ENCODE measurements at regions not wholly inside any gene's neighbourhood (a gene's known extent, or its start where the extent isn't known, plus 50 kb on each side); places are given as distances from the start of the nearest gene placed in this dataset.

DNA sequence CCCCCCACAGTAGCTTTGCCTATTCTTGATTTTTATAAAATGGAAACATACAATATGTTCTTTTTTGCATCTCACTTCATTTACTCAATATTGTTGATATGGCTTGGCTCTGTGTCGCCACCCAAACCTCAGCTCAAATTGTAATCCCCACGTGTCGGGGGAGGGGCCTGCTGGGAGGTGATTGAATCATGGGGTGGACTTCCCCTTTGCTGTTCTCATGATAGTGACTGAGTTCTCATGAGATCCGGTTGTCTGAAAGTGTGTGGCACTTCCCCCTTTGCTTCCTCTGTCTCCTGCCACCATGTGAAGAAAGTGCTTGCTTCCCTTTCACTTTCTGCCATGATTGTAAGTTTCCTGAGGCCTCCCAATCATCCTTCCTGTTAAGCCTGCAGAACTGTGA lies 431.3 kb downstream of the MN1 start:
- no peak overlapping the region for H3K4me3 ChIP-seq
- in situ Hi-C loops (cut with MboI; ENCODE audit: low sequenced_read_pairs), result no loop called here
- DNase-seq (ENCODE audit: low spot score in 2 of 2), result no peak
- H3K4me1 ChIP-seq, result 0 out of 2 replicates have a peak, but pooled peaks cover 4% of the 10 kb centered on the region
- no peaks in the 10 kb centered on the region for H3K36me3 ChIP-seq (replicated peaks)
- H3K27me3 ChIP-seq (ENCODE audit: low read depth), result peaks cover 21% of the 10 kb centered on the region
- peaks cover 2% of the 10 kb centered on the region; the same call in 1 of the 2 replicates for H3K9me3 ChIP-seq

DNA sequence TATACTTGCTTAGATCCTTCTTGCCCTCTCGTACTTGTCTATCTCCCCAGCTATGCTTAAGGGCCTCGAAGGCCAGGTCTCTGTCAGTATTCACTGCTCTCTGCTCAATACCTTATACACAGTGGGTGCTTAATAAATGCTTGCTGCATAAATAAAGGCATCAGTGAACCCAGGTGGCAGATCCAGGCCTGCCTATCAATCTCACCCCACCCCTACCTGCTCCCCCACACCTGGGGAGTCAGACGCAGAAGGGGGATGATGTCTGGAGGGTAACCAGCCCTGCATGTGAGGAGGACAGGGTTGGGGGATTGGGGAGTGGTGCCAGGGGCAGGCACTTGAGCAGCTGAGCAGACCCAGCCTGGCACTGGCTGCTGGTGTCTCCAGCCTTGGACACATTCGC lies 430.6 kb downstream of the MN1 start:
- Histone ChIP-seq H3K36me3 (replicated peaks) (no peaks in the 10 kb centered on the region), H3K4me1 (0 out of 2 replicates have a peak, but pooled peaks cover 4% of the 10 kb centered on the region), H3K4me3 (no peak overlapping the region), H3K9me3 (peaks cover 4% of the 10 kb centered on the region; the same call in 1 of the 2 replicates), H3K27me3 (ENCODE audit: low read depth) (peaks cover 18% of the 10 kb centered on the region)
- in situ Hi-C loops (cut with MboI; ENCODE audit: low sequenced_read_pairs), result no loop called here
- DNase-seq (ENCODE audit: low spot score in 2 of 2), result no peak

DNA sequence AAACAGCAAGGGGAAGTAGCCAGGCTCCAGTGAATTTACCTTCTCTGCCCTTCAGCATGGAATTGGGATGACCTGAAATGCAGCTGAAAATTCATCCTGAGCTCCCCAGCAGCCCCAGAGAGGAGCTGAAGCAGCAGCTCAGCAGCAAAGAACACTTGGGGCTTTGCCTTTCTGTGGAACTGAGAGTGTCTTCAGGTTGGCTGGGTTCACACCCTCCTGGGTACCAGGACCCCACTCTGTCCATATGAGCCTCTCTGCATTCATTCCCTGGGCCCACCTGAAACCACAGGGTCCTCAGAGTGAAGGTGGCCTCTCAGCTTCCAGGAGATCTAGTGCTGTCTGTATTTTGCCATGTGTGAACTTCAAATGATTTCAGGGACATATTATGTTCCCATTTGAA lies 429.2 kb downstream of the MN1 start:
- H3K27me3 ChIP-seq (ENCODE audit: low read depth), result peaks cover 8% of the 10 kb centered on the region
- H3K4me1 ChIP-seq, result 0 out of 2 replicates have a peak, but pooled peaks cover 4% of the 10 kb centered on the region
- no peak for DNase-seq (ENCODE audit: low spot score in 2 of 2)
- in situ Hi-C loops (cut with MboI; ENCODE audit: low sequenced_read_pairs), result no loop called here
- no peak overlapping the region for H3K4me3 ChIP-seq
- H3K9me3 ChIP-seq, result peaks cover 4% of the 10 kb centered on the region; the same call in 1 of the 2 replicates
- H3K36me3 ChIP-seq (replicated peaks), result no peaks in the 10 kb centered on the region

DNA sequence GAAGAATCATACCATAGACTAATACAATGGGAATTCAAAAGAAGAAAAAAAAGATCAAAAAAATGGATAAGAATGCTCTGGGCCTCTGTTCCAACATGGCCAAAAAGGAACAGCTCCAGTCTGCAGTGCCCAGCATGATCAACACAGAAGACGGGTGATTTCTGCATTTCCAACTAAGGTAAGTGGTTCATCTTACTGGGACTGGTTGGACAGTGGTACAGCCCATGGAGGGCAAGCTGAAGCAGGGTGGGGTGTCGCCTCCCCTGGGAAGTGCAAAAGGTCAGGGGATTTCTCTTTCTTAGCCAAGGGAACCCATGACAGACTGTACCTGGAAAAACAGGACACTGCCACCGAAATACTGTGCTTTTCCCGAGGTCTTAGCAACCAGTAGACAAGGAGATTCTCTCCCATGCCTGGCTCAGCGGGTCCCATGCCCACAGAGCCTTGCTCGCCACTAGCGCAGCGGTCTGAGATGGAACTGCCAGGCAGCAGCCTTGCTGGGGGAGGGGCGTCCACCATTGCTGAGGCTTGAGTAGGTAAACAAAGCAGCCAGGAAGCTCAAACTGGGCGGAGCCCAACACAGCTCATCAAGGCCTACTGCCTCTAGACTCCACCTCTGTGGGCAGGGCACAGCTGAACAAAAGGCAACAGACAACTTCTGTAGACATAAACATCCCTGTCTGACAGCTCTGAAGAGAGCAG lies 428.4 kb downstream of the MN1 start:
- 0 out of 2 replicates have a peak, but pooled peaks cover 4% of the 10 kb centered on the region for H3K4me1 ChIP-seq
- H3K9me3 ChIP-seq, result peaks cover 4% of the 10 kb centered on the region; the same call in 1 of the 2 replicates
- in situ Hi-C loops (cut with MboI; ENCODE audit: low sequenced_read_pairs), result no loop called here
- H3K27me3 ChIP-seq (ENCODE audit: low read depth), result peaks cover under 1% of the 10 kb centered on the region; the same call in 1 of the 2 replicates
- H3K36me3 ChIP-seq (replicated peaks), result no peaks in the 10 kb centered on the region
- DNase-seq (ENCODE audit: low spot score in 2 of 2), result peak; percentile 22 to 83
- no peak overlapping the region for H3K4me3 ChIP-seq

DNA sequence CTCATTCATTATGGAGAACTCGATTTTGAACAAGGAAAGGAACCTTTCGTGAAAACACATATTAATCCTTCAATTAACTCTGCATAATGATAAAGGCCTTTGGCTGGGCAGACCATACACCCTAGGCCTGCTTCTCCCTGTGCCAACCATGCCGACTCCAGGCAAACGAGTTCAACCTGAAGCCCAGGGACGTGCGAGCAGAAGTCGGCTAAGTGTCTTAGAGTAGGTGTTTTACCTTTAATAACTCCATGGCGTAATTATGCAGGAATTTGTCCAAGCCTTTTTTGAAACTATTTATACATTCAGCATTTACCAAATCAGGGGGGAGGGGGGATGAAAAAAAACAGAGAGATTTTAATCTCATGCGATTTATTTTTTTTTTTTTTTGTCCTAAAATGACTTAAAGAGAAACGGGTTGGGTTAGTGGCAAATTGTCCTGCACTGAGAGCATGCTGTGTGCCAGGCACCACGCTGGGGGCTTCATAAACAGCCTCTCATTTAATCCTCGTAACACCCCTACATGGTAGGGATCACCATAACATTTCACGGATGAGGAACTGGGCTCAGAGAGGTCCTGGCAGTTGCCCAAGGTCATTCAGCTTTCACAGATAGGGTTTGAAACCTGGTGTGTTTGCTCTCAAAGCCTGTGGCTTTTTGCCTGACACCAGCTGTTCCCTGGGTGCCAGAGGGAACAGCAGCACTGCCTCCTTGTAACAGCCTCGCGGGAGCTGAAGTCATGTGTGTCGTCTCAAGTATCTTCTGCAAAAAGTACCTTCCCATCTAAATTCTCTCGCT lies 423.9 kb downstream of the MN1 start:
- Histone ChIP-seq H3K27me3 (ENCODE audit: low read depth) (no peaks in the 10 kb centered on the region; the same call in 1 of the 2 replicates), H3K4me1 (peaks cover 10% of the 10 kb centered on the region), H3K36me3 (replicated peaks) (no peaks in the 10 kb centered on the region), H3K4me3 (no peak overlapping the region), H3K9me3 (peaks cover 4% of the 10 kb centered on the region; the same call in 1 of the 2 replicates)
- in situ Hi-C loops (cut with MboI; ENCODE audit: low sequenced_read_pairs), result no loop called here
- no peak for DNase-seq (ENCODE audit: low spot score in 2 of 2)

DNA sequence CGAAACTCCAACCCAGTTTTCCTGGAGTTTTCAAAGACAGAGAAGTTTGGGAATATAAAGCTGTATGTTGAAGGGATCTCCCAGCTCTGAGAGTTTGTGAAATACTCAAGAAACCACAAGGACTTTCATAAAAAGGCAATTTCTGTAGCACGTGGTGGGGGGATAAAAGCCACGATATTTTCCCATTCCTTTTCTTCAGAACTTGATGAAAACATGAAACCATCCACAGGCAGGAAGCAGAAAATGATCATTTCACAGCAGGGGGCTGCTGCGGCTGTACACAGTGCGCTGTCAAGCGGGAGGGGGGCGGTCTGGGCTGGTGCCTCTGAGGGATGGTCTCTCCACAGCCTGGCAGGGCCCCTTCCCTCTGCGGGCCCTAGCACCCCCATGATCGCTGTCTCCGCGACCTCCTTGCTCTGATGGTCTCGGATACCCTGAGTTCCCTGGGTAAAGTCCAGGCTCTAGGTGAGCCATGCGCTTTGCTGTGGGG lies 423.2 kb downstream of the MN1 start:
- H3K36me3 ChIP-seq (replicated peaks), result no peaks in the 10 kb centered on the region
- H3K4me3 ChIP-seq, result no peak overlapping the region
- H3K4me1 ChIP-seq, result peaks cover 8% of the 10 kb centered on the region
- peaks cover 4% of the 10 kb centered on the region; the same call in 1 of the 2 replicates for H3K9me3 ChIP-seq
- H3K27me3 ChIP-seq (ENCODE audit: low read depth), result no peaks in the 10 kb centered on the region; the same call in 1 of the 2 replicates
- in situ Hi-C loops (cut with MboI; ENCODE audit: low sequenced_read_pairs), result no loop called here
- DNase-seq (ENCODE audit: low spot score in 2 of 2), result no peak

DNA sequence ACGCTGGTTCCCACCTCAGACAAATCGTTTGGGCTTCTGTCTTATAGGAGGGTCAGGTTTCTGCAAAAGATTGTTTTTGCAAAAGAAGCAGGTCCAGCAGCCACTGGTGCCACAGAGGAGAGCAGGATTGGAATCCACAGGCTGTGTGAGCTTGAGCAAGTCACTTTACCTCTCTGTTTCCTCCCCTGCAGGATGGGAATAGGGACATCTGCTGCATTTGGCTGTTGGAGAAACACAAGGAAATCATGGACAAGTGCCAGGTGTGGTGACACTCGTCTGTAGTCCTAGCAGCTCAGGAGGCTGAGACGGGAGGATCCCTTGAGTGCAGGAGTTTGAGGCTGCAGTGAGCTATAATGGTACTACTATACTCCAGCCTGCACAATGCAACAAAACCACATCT lies 422.6 kb downstream of the MN1 start:
- H3K27me3 ChIP-seq (ENCODE audit: low read depth), result no peaks in the 10 kb centered on the region; the same call in 1 of the 2 replicates
- in situ Hi-C loops (cut with MboI; ENCODE audit: low sequenced_read_pairs), result no loop called here
- H3K4me3 ChIP-seq, result no peak overlapping the region
- DNase-seq (ENCODE audit: low spot score in 2 of 2), result no peak
- no peaks in the 10 kb centered on the region for H3K36me3 ChIP-seq (replicated peaks)
- peaks cover 4% of the 10 kb centered on the region; the same call in 1 of the 2 replicates for H3K9me3 ChIP-seq
- peaks cover 6% of the 10 kb centered on the region for H3K4me1 ChIP-seq

DNA sequence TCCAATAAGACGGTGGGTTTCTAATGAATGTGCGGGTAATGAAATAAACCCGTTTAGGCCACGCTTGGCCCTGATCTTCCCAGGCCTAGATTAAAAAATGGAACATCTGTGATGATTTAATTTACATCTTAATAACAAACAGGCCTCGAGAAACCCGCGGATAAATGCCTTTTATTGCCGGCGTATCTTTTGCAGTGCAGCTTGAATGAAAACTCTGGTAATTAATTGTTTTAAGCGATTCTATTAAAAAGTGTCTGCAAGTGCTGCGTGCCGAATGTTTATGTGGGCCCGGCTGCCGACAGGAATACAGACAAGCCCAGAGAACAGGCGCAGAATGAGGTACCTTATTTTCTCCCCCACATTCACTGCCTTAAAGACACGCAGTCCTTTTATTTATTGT lies 420.7 kb downstream of the MN1 start:
- no peak overlapping the region for H3K4me3 ChIP-seq
- peaks cover 6% of the 10 kb centered on the region for H3K4me1 ChIP-seq
- no peaks in the 10 kb centered on the region for H3K36me3 ChIP-seq (replicated peaks)
- no peaks in the 10 kb centered on the region for H3K27me3 ChIP-seq (ENCODE audit: low read depth)
- no peaks in the 10 kb centered on the region for H3K9me3 ChIP-seq
- peak in 1 of 2 experiments; percentile 24 for DNase-seq (ENCODE audit: low spot score in 2 of 2)
- in situ Hi-C loops (cut with MboI; ENCODE audit: low sequenced_read_pairs), result no loop called here

DNA sequence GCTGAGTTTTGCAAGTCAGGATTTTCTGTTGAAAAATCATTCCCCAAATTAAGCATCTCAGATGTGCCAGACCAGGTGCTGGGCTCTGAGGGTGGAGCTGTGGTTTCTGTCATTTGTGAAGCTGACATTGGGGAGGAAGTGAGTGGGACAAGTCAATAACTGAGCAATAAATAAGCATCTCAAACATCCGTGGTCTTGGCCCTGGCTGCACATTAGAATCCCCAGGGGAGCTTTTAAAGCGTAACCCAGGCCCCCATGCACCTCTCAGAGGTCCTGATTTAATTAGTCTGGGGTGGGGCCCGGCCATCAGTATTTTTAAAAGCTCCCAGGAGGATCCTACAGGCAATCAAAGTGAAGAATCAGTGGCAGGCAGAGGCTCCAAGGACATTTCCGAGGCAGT lies 420.0 kb downstream of the MN1 start:
- peak; percentile 21 to 43 for DNase-seq (ENCODE audit: low spot score in 2 of 2)
- no peaks in the 10 kb centered on the region for H3K36me3 ChIP-seq (replicated peaks)
- in situ Hi-C loops (cut with MboI; ENCODE audit: low sequenced_read_pairs), result no loop called here
- H3K27me3 ChIP-seq (ENCODE audit: low read depth), result 0 out of 2 replicates have a peak, but pooled peaks cover 2% of the 10 kb centered on the region
- H3K9me3 ChIP-seq, result no peaks in the 10 kb centered on the region
- peaks cover 6% of the 10 kb centered on the region for H3K4me1 ChIP-seq
- no peak overlapping the region for H3K4me3 ChIP-seq

DNA sequence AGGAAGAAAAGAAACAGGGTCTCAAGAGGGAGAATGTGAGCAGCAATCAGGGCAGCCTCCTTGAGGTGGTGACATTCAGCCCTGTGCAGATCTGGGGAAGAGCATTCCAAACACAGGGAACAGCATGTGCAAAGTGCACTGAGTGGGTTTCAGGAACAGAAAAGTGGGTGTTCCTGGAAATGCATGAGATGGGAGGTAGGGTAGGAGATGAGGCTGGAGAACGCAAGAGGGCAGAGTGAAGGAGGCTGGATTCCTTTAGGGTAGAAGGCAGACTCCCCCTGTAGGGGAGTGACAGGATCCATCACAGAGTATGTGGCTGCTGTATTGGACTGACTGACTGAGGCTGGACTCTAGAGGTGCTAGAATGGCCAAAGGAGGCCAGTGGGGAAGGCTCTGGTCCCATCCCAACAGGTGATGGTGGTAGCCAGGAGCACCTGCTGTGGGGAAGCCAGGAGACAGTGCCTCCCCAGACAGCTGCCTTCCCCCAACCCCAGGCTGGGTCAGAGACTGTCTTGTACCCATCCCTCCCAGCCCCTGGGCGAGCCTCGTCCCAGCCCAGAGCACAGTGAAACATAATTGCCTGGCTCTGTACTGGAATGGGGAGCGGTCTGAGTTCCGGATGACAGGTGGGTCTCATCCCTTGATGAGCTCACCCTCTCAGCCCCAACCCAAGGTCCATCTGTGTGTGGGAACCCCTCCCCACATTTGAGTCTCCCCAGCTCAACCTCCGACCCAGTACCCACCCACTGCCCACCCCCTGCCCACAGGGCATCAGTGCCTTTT lies 419.4 kb downstream of the MN1 start:
- H3K4me1 ChIP-seq, result peaks cover 6% of the 10 kb centered on the region
- H3K4me3 ChIP-seq, result no peak overlapping the region
- H3K9me3 ChIP-seq, result no peaks in the 10 kb centered on the region
- H3K27me3 ChIP-seq (ENCODE audit: low read depth), result 0 out of 2 replicates have a peak, but pooled peaks cover 2% of the 10 kb centered on the region
- in situ Hi-C loops (cut with MboI; ENCODE audit: low sequenced_read_pairs), result no loop called here
- no peaks in the 10 kb centered on the region for H3K36me3 ChIP-seq (replicated peaks)
- no peak for DNase-seq (ENCODE audit: low spot score in 2 of 2)

DNA sequence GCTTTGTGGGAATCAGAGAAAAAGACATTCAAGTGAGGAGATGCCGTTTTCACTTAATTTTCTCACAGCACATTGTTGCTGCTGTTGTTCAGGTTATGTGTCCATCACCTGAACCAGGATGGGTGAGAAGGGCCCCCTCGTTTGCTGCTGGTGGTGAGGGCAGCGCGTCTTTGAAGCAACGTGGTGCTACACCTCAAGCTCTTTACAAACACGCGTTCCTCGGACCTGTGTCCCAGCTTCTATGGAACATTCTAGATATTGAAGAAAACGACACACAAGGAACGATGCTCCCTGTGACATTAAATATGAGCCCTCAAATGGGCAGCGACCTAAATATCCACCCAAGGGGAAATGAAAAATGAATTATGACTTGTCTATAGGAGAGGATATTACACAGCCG lies 418.6 kb downstream of the MN1 start:
- Histone ChIP-seq H3K4me3 (no peak overlapping the region), H3K4me1 (peaks cover 6% of the 10 kb centered on the region), H3K27me3 (ENCODE audit: low read depth) (0 out of 2 replicates have a peak, but pooled peaks cover 2% of the 10 kb centered on the region), H3K36me3 (replicated peaks) (no peaks in the 10 kb centered on the region), H3K9me3 (no peaks in the 10 kb centered on the region)
- DNase-seq (ENCODE audit: low spot score in 2 of 2), result no peak
- in situ Hi-C loops (cut with MboI; ENCODE audit: low sequenced_read_pairs), result no loop called here

DNA sequence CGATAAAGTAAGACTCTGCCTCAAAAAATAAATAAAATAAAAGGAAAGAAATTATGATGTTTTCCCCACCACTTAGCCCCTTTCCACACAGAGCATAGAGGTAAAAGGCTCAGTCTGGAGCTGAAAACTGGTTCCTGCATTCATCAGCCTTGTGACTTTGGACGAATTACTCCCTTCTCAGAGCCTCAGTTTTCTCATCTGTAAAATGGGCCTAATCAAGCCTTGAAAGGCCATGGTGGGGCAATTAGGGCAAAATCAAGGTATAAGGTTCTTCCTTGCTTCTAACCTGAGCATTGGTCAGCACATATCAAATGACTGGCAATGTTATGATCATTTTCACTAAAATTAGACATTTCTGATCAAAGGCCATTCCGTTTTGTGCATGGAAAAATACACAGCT lies 417.7 kb downstream of the MN1 start:
- no peak overlapping the region for H3K4me3 ChIP-seq
- 0 out of 2 replicates have a peak, but pooled peaks cover 2% of the 10 kb centered on the region for H3K27me3 ChIP-seq (ENCODE audit: low read depth)
- no peak for DNase-seq (ENCODE audit: low spot score in 2 of 2)
- no peaks in the 10 kb centered on the region for H3K9me3 ChIP-seq
- H3K4me1 ChIP-seq, result peaks cover 6% of the 10 kb centered on the region
- H3K36me3 ChIP-seq (replicated peaks), result no peaks in the 10 kb centered on the region
- in situ Hi-C loops (cut with MboI; ENCODE audit: low sequenced_read_pairs), result no loop called here

DNA sequence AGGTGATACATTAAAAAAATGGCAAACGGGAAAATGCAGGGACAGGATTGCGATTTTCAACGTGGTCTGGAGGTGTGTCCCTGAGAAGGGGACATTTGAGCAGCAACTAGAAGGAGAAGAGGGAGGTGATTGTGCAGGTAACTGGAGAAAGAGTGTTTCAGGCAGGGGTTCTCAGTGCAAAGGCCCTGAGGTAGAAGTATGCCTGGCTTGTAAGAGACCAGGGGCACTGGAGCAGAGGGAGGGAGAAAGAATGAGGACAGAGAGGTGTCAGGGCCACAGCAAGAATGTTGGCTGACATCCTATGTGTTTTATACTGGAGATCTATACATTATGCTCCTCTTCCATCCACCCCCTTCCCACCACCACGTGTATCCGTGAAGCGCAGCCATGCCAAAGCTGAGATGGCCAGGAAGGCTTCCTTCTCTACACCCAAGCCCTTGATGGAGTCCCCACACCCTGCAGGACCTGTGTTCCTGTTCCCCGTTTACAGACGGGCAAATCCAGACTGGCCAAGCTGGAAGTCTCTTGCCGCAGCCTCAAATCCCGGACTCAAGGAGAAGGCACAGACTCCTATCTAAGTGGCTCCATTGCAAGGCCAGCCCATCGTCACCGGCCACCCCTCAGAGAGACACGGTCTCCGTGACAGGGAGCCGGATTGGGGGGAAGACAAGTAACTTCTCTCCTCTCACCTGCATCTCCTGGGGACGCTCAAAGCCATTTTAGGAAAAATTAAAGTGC lies 416.1 kb downstream of the MN1 start:
- Histone ChIP-seq H3K4me1 (peaks cover 6% of the 10 kb centered on the region), H3K36me3 (replicated peaks) (no peaks in the 10 kb centered on the region), H3K4me3 (no peak overlapping the region), H3K9me3 (no peaks in the 10 kb centered on the region), H3K27me3 (ENCODE audit: low read depth) (peaks cover 14% of the 10 kb centered on the region)
- in situ Hi-C loops (cut with MboI; ENCODE audit: low sequenced_read_pairs), result no loop called here
- no peak for DNase-seq (ENCODE audit: low spot score in 2 of 2)
